DMS53 (cell line): ENCODE measurements at regions not wholly inside any gene's neighbourhood (a gene's known extent, or its start where the extent isn't known, plus 50 kb on each side); places are given as distances from the start of the nearest gene placed in this dataset.

Experiments
- DNase-seq: peaks from one replicate; lab custom pipeline; 2025; lab: John Stamatoyannopoulos, UW

- DNase-seq: no peak
Measured at GRCh38 chr2:239529313-239530015, 128.6 kb upstream of the HDAC4 start.

- DNase-seq: no peak
Measured at GRCh38 chr2:239528883-239529282, 128.1 kb upstream of the HDAC4 start.

- no peak for DNase-seq
Measured at GRCh38 chr2:239528146-239528545, 127.3 kb upstream of the HDAC4 start.

GRCh38 chr2:239526666-239527415, 126.0 kb upstream of the HDAC4 start:
- no peak for DNase-seq

- no peak for DNase-seq
Measured at GRCh38 chr2:239526038-239526437, 125.2 kb upstream of the HDAC4 start.

GRCh38 chr2:239523954-239524330, 123.1 kb upstream of the HDAC4 start:
- DNase-seq: no peak

- DNase-seq: no peak
Measured at GRCh38 chr2:239523147-239523953, 122.5 kb upstream of the HDAC4 start.

GRCh38 chr2:239522740-239523119, 121.9 kb upstream of the HDAC4 start:
- no peak for DNase-seq

GRCh38 chr2:239522002-239522739, 121.4 kb upstream of the HDAC4 start:
- DNase-seq: no peak

- no peak for DNase-seq
Measured at GRCh38 chr2:239521518-239521815, 120.6 kb upstream of the HDAC4 start.

GRCh38 chr2:239520811-239521517, 120.1 kb upstream of the HDAC4 start:
- no peak for DNase-seq

- DNase-seq: no peak
Measured at GRCh38 chr2:239519921-239520585, 119.2 kb upstream of the HDAC4 start.

GRCh38 chr2:239519089-239519920, 118.5 kb upstream of the HDAC4 start:
- DNase-seq: no peak

GRCh38 chr2:239518286-239519088, 117.7 kb upstream of the HDAC4 start:
- no peak for DNase-seq

- no peak for DNase-seq
Measured at GRCh38 chr2:239517686-239518085, 116.9 kb upstream of the HDAC4 start.

GRCh38 chr2:239516954-239517305, 116.1 kb upstream of the HDAC4 start:
- DNase-seq: no peak

- no peak for DNase-seq
Measured at GRCh38 chr2:239516286-239516953, 115.6 kb upstream of the HDAC4 start.

GRCh38 chr2:239514754-239515530, 114.1 kb upstream of the HDAC4 start:
- no peak for DNase-seq
